Astrocyte of the spinal cord (primary cell): ENCODE measurements at regions not wholly inside any gene's neighbourhood (a gene's known extent, or its start where the extent isn't known, plus 50 kb on each side); places are given as distances from the start of the nearest gene placed in this dataset.
A peak's percentile ranks its signal among the peaks of the same experiment; 100 is the strongest.

Experiments
- DNase-seq: peaks from one replicate; pipeline ENCODE4 v3.0.0; 2011; ENCODE audit warnings: low read depth, low spot score
- H3K4me3 ChIP-seq: 2 replicates; pipeline ENCODE4 v1.5.1; 2011; ENCODE audit warnings: low read depth, mild to moderate bottlenecking, low read length, moderate library complexity
- CTCF ChIP-seq: IDR thresholded peaks from 2 replicates; pipeline ENCODE4 v1.5.1; 2012; ENCODE audit warnings: low read depth, mild to moderate bottlenecking, low read length, inconsistent platforms
- in situ Hi-C: cut with HindIII; loops from 2 replicates; pipeline ENCODE4 v1.10.0; 2017; ENCODE audit warnings: low sequenced_read_pairs

GRCh38 chr10:63753808-63754207, 232.6 kb downstream of the REEP3 start:
- no peak overlapping the region for H3K4me3 ChIP-seq
- TF ChIP-seq CTCF: no peak
- in situ Hi-C loops: no loop called here
- DNase-seq: no peak

DNA sequence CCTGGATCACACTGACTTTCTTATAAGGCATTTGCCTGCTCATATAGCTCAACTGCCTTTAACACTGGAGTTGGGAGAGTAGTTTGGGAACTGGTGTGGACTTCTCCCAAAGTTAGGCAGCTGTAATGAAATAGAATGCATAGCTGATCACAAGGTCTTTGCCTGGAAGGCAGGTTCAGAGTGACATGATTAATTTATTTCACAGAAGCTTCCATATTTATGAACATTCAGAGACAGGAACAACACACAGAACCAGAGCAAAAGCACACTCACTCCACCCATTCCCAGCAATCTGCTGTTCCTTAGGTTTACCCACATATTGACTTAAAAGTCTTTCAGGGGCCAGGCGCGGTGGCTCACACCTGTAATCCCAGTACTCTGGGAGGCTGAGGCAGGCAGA, 234.2 kb downstream of the REEP3 start:
- H3K4me3 ChIP-seq: no peak overlapping the region
- TF ChIP-seq CTCF: no peak
- in situ Hi-C loops: no loop called here
- no peak for DNase-seq

DNA sequence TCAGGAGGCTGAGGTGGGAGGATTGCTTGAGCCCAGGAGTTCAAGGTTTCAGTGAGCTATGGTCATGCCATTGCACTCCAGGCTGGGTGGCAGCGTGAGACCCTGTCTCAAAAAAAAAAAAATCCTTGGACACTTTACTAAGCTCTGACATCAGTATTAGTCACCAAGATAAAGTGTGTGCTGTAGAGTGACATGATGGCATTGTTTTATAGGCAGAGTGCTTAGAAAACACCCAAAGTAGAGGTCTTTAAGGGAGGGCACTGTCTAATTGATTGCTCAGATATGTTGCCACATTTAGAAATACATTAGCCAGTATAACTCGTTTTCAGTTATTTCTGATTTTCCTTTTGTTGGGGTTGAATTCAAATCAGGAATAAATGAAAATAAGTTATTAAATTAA, 235.9 kb downstream of the REEP3 start:
- H3K4me3 ChIP-seq: no peak overlapping the region
- TF ChIP-seq CTCF: no peak
- no peak for DNase-seq
- in situ Hi-C loops: no loop called here

GRCh38 chr10:63758080-63758479, 236.9 kb downstream of the REEP3 start:
- TF ChIP-seq CTCF: no peak
- H3K4me3 ChIP-seq: no peak overlapping the region
- peak; percentile 27 for DNase-seq
- in situ Hi-C loops: no loop called here

GRCh38 chr10:63759335-63759734, 238.1 kb downstream of the REEP3 start:
- no peak for DNase-seq
- no peak for TF ChIP-seq CTCF
- no peak overlapping the region for H3K4me3 ChIP-seq
- in situ Hi-C loops: no loop called here

GRCh38 chr10:63760034-63760707, 239.0 kb downstream of the REEP3 start:
- DNase-seq: no peak
- no peak for TF ChIP-seq CTCF
- in situ Hi-C loops: no loop called here
- no peak overlapping the region for H3K4me3 ChIP-seq

DNA sequence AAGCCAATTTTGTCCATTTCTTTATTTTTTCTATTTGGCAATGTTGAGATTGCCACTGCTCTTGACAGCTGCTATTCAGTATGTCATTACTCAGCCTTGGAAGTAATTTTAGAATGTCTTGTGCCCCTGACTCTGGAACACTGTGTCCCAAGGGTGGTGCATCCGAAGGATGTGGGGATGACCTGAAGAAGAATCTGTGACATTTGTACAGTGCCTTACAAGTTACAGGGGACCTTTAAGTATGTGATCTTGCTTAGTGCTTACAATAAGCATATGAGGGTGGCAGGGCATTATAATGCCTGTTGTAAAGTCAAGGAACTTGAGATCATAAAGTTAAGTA, 239.5 kb downstream of the REEP3 start:
- no peak for DNase-seq
- in situ Hi-C loops: no loop called here
- no peak for TF ChIP-seq CTCF
- H3K4me3 ChIP-seq: no peak overlapping the region
